AG10803 (cell line): ENCODE measurements at regions not wholly inside any gene's neighbourhood (a gene's known extent, or its start where the extent isn't known, plus 50 kb on each side); places are given as distances from the start of the nearest gene placed in this dataset.

Source experiments
- DNase-seq: peaks from one replicate; pipeline ENCODE4 v3.0.0; 2010; ENCODE audit warnings: low read depth
- H3K4me3 ChIP-seq: 2 replicates; pipeline ENCODE4 v1.5.1; 2011; ENCODE audit warnings: mild to moderate bottlenecking, low read length, control low read depth
- TF ChIP-seq, protein P1 (sequence below): conservative IDR thresholded peaks from 2 replicates; pipeline ENCODE4 v1.5.1; 2011; ENCODE audit warnings: mild to moderate bottlenecking, low read length, control low read depth, inconsistent platforms

DNA sequence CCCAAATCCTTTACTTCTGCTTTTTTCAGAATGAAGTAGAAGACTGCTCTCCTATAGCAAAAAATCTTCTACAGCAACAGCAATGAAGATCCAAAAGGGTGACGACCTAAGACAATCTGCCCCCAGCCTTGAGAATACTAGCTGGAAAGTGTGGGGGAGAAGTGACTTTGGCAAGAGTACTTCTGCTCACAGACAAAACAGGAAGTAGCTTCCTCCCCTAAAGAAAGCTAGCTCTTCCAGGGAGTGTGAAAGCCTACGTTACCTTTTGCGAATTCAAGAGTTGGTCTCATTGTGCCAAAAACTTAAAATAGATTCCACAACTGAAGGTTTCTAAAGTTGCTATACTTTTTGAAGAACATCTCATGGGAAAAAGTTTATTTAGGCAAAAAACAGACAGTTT is 1069.2 kb upstream of the CHAC2 start:
- H3K4me3 ChIP-seq = no peak overlapping the region
- DNase-seq = no peak
- TF ChIP-seq, protein P1, sequence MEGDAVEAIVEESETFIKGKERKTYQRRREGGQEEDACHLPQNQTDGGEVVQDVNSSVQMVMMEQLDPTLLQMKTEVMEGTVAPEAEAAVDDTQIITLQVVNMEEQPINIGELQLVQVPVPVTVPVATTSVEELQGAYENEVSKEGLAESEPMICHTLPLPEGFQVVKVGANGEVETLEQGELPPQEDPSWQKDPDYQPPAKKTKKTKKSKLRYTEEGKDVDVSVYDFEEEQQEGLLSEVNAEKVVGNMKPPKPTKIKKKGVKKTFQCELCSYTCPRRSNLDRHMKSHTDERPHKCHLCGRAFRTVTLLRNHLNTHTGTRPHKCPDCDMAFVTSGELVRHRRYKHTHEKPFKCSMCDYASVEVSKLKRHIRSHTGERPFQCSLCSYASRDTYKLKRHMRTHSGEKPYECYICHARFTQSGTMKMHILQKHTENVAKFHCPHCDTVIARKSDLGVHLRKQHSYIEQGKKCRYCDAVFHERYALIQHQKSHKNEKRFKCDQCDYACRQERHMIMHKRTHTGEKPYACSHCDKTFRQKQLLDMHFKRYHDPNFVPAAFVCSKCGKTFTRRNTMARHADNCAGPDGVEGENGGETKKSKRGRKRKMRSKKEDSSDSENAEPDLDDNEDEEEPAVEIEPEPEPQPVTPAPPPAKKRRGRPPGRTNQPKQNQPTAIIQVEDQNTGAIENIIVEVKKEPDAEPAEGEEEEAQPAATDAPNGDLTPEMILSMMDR = no peak

DNA sequence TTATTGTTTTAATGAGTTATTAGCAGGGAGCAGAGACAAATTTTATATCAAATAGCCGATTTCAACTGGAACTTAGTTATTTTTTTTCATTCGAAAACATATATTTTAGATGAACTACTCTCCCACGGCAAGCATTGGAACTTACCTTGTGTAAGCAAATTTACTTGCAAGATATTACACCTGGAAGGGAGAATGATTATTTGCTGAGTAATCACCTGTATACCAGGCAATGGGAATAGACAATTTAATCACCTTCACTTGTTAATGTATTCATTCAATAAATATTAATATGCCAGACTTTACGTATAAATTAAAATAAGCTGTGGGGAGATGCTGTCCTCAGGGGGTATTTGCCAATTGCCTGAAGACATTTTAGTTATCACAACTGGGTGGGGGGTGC is 1069.9 kb upstream of the CHAC2 start:
- DNase-seq = no peak
- TF ChIP-seq, protein P1 = no peak
- H3K4me3 ChIP-seq = no peak overlapping the region

DNA sequence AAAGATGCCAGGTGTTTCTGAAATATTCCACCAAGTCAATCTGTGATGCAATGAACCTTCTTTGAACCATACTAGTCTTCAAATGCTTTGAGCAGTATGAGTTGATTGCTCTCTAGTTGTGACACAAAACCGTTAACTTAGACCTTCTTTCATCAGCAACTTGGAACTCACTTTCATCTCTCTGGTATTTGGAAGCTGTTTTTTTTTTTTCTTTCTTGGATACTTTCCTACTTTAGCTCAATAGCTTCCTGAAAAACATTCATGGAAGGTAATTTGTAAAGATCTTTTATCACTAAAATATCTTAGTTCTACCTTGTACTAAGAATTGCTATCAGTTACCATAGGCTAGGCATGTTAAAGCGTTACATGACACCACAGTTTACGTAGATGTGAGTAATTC is 1071.9 kb upstream of the CHAC2 start:
- H3K4me3 ChIP-seq = no peak overlapping the region
- TF ChIP-seq, protein P1 = no peak
- DNase-seq = no peak

DNA sequence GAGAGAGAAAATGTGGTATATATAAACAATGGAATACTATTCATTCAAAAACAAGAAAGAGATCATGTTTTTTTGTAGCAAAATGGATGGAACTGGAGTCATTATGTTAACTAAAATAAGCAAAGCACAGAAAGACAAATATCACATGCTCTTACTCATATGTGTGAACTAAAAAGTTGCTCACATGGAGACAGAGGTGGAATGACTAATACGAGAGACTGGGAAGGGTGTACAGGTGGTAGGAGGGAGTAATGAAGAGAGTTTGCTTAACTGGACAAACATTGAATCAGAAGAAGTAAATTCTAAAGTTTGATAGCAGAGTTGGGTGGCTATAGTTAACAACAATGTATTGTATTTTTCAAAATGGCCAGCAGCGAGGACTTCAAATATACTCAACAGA is 1080.7 kb upstream of the CHAC2 start:
- DNase-seq = no peak
- TF ChIP-seq, protein P1 = no peak
- H3K4me3 ChIP-seq = no peak overlapping the region

DNA sequence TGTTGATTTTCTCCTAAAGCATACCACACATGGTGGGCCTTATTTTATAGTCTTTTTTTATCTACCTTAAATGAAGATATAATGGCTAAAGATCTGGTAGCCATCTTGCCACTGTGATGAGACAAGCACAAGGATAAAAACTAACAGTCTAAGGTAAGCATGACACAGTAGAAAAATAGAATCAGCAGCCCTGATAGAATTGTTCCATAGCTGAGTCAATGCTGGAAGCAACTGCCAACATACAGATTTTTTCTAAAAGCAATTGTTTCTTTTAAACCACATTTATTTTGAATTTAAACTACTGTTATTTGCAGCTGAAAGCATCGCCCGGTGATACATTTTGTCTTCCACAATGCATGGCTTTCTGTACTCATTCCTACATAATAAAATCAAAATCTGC is 1091.5 kb upstream of the CHAC2 start:
- no peak for DNase-seq
- H3K4me3 ChIP-seq = no peak overlapping the region
- TF ChIP-seq, protein P1 = no peak

DNA sequence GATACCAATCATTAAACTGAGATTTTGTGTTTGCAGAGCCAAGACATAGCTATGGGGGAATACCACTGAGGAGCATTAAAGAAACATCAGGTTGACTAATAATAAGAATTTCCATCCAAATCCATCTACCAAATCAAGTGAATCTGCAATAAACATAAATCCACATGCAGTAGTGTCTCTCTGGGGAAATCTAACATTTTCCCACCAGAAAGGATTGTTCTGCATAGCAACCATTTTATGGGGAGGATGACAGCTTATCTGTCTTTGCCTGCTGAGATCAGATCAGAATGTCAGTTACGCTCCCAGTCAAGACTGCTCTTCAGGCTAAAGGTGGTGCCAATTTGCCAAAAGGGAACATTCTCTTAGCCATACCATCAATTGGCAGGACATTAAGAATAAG is 1098.9 kb upstream of the CHAC2 start:
- TF ChIP-seq, protein P1 = no peak
- DNase-seq = no peak
- no peak overlapping the region for H3K4me3 ChIP-seq

DNA sequence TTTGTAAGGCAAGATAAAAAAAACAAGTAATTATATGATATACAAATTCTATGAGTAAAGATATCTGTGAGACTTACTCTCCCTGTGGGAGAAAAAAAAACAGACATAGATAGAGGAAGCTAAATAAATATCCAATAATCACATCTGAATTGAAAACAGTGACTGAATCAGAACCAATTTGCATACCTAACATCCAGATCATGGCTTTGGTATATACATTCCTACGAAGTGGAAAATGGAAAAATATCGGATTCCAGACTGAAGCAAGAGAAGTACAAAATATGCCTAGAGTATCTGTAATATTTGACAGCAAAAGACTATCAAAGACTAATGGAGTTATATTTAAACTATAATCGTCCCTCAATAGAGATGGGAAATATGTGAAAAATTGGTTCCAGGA is 1108.1 kb upstream of the CHAC2 start:
- no peak for DNase-seq
- TF ChIP-seq, protein P1 = no peak
- H3K4me3 ChIP-seq = no peak overlapping the region
